T-helper 9 cell (primary cell): ENCODE measurements at regions not wholly inside any gene's neighbourhood (a gene's known extent, or its start where the extent isn't known, plus 50 kb on each side); places are given as distances from the start of the nearest gene placed in this dataset.

ENCODE experiments used
- DNase-seq: peaks from one replicate; pipeline ENCODE4 v3.0.0-alpha.2; 2020

DNA sequence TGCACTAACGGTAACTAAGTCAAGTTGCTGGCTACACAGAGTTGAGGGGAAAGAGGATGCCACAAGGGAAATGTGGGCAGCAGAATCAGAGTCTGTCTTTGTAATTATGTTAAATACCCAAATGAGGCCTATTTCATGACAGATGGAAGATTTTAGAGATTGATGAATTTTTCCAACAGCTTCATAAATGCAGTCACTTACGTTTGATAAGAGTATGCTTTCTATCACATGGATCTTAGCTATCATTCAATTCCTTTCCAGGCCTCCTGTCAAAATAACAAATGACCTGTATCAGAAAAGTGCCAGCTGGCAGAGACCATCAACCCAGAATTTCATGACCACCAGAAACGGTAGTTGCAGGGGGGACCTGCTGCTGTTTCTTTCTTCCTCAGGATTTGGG is 148.4 kb upstream of the PLPP4 start:
- DNase-seq: no peak

DNA sequence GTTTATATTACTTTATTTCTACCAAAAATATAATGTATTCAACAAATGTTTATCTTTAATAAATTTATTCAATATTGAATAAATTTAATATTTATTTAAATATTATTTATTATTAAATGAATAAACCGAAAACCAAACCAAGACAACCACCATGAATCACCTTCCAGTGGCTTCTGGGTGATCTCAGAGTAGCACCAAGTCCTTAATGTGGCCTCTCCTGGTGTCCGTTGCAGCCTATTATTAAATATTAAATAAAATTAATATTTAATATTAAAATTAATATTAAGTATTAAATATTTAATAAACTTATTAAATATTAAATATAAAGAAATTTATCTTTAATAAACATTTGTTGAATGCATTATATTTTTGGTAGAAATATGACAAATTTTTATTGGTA is 143.3 kb upstream of the PLPP4 start:
- DNase-seq: no peak

- no peak for DNase-seq
Measured at GRCh38 chr10:120314442-120314841, 142.6 kb upstream of the PLPP4 start.

- no peak for DNase-seq
Measured at GRCh38 chr10:120318862-120319261, 138.2 kb upstream of the PLPP4 start.

DNA sequence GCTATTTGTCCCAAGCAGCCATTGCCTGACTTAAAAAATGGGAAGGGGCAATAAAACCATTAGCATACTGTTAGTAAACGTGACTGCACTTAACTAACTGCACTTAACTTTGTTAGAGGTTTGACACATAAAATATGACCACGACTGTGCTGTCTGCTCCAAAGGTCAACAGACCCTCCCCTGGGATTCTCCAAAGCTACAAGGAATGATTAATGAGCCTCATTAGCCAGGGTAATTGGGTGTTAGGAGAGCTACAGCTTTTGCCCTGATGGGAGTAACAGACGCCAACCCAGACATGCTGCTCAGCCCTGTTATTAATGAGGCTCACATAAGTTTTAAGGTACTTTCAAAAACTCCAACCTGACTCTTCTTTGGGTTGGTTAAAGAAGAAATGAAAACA is 129.4 kb upstream of the PLPP4 start:
- DNase-seq: no peak

GRCh38 chr10:120328647-120329046 is 128.4 kb upstream of the PLPP4 start:
- DNase-seq: no peak

DNA sequence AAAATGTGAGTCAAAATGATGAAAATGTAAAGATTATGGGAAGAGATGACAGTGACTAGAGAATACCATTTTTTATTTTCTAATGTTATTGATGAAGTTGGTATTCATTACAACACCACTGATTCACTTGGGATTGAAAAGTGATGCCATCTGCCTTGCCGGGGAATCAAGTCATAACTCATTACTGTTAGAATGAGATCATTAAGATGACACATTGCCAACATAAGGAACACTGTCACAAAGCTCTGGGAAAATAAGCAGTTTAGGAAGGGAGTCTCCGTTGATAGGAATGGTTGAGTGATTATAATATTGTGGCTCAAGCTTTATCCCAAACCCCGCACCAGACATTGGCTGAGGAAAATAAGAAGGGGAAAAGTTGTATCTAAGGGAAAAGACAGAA is 121.5 kb upstream of the PLPP4 start:
- DNase-seq: no peak

GRCh38 chr10:120336306-120336910 is 120.6 kb upstream of the PLPP4 start:
- DNase-seq: no peak

- peak; percentile 43 for DNase-seq
Measured at GRCh38 chr10:120336911-120337540, 120.0 kb upstream of the PLPP4 start.

DNA sequence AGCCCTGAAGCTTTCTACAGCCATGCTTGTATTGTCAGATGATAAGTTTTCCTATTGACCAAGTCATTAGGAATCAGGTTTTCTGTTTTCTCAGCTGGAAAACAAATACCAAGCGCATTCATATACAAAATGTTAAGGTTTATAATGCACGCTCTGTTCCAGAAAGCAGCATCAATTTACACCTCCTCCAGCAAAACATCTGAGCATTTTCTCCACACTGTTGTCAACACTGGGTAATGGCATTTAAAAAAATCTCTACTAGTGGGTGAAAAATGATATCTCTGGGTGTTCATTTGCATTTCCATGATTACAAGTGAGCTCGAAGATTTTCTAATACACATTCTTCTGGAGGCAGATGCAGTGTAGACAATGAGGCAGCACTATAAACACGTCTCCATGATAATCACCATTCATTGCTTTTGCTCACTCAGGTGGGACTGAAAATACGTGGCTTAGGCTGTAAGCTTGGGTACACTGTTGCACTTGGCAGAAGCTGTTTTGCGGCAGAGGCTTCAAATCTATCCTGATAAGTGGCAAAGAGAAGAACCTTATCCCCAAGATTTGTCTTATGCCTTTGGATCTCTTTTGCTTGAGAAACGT is 114.8 kb upstream of the PLPP4 start:
- no peak for DNase-seq

DNA sequence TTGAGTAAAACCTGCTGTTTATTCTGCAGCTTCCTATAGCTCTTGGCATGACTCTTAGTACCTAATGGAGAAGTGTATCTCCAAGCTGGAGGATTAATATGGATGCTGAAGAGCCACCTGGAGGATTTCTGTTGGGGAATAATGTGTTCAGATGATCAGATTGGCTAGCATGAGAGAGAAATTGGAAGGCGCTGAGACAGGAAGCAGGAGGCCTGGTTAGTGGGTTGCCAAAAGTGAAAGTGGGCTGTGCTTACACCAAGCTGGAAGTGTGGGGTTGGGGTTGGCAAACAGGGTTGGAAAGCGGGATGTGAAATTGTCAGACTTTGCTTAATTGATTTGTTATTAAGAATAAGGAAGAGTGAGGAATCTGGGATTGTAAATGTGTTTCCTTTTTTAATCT is 111.8 kb upstream of the PLPP4 start:
- no peak for DNase-seq

GRCh38 chr10:120347644-120348043 is 109.4 kb upstream of the PLPP4 start:
- DNase-seq: no peak

GRCh38 chr10:120349069-120349468 is 108.0 kb upstream of the PLPP4 start:
- no peak for DNase-seq

DNA sequence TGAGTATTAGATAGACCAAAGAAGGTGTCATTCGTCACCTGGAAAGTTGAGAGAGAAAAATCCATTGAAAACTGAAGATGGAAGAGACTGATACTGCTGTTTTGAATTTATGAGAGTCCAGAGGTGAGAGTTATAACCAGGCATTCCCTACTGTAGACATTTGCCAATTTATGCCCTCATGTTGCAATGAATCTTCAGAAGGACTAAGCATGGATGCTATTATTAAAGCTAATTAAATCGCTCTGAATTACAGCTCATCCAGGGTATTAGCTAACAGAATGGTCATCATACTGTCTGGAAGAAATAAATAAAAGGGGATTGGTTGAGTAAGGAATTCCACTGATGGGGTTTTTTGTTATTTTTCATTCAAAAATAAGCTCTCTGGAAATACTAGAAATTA is 101.6 kb upstream of the PLPP4 start:
- no peak for DNase-seq

DNA sequence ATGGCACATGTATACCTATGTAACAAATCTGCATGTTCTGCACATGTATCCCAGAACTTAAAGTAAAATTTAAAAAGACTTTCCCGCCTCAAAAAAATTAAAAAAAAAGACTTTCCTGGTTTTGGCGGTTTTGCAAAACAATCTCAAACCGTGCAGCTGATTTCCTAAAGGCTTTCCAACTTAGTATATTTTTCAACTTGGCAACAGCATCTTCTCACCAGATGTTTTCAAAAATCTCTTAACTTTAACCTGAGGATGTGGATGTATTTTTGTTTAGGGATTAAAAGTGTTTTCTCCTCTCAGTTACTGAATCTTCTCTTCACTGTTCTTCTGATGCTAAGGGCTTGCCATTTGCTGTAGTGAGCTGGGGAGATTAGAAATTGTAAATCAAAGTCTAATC is 96.5 kb upstream of the PLPP4 start:
- no peak for DNase-seq

DNA sequence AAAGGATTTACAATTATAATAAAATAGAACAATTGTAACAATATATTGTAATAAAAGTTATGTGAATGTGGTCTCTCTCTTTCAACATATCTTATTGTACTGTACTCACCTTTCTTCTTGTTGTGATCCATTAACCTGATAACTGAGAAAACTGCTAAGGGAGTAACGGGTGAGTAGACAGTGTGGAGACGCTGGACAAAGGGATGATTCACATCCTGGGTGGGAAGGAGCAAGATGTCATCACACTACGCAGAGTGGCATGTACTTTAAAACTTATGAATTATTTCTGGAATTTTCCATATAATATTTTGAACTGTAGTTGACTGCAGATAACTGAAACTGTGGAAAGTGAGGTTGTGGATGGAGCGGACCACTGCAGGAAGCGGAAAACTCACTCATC is 91.2 kb upstream of the PLPP4 start:
- DNase-seq: no peak

- DNase-seq: no peak
Measured at GRCh38 chr10:120367341-120367740, 89.7 kb upstream of the PLPP4 start.

DNA sequence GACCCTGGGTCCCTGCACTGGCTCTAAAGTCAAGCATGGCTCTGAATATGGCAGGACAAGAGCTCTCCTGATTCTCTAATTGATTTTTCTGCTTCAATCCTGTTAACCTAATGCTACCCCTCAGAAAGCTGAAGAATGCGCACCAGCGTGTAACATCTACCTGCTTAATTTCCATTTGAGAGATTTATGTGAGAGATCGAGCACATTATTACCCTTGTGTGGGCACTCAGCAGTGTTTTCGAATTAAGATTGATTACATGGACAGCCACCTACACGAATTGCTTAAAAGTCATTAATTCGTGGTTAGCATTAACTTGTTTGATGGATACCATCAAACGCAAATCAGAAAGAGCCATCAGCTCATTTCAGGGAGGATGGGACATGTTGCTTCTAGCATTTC is 88.7 kb upstream of the PLPP4 start:
- no peak for DNase-seq

GRCh38 chr10:120368927-120369326 is 88.1 kb upstream of the PLPP4 start:
- DNase-seq: no peak

GRCh38 chr10:120369856-120370276 is 87.2 kb upstream of the PLPP4 start:
- DNase-seq: no peak

DNA sequence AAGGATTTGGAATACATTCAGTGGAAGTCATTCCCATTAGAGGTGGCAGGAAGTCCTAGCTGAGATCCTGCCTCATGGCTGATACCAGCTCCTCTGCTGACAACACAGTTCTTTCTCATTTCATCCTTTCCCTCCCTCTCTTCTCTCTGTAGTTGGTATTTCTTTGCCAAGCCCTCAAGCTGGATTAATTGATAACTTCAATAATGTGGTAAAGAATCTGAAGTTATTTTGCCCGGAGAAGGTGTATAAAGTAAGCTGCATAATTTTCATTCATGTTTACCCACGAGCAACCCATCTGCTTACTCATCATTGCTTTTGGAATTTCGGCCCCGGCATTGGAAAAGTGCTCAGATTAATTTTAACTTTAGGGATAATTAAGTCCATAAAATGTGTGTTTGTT is 85.2 kb upstream of the PLPP4 start:
- DNase-seq: no peak

GRCh38 chr10:120372917-120373316 is 84.1 kb upstream of the PLPP4 start:
- no peak for DNase-seq

DNA sequence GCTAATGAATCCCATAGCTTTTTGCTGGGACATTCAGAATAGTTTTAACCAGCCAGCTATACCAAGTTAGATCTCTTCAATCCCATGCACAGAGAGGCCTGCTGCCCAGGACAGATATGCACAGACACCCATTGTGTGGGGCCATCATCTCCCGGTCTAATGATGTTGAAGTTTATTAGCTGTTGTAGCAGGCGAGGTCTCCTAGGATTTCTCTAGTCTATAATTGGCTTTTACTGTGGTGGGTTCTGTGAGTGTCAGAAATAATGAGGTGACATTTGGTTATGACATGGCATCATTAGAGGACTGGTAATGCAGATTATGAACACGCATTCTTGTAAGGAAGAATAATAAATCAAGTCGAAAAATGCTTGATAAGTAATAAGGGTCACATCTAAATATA is 81.4 kb upstream of the PLPP4 start:
- DNase-seq: no peak

DNA sequence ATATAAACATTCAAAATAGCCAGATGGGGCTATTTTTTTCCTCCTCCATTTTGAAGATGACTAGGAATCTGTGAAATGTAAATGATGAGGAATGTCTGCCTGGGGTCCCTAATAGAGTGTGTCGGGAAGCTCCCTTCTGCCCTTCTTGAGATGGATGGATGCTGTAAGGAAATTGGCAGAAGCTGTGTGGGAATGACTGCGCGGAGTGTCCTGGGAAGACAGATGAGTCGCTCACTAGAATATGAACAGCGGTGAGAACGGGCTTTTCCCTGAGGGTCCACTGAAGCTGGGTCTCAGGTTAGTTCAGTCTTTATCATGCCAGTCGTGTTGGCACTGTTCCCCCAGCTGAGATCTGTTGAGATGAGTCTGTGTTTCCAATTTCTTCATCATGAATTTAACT is 75.1 kb upstream of the PLPP4 start:
- DNase-seq: no peak

GRCh38 chr10:120382360-120382759 is 74.7 kb upstream of the PLPP4 start:
- DNase-seq: no peak
